ENCODE measurements at regions not wholly inside any gene's neighbourhood (a gene's known extent, or its start where the extent isn't known, plus 50 kb on each side); places are given as distances from the start of the nearest gene placed in this dataset.

- no peak for DNase-seq (ENCODE audit: low read depth, low spot score)
These were observed 457.1 kb downstream of the KLF12 start for GRCh38 chr13:73677048-73677601.

- DNase-seq (ENCODE audit: low read depth, low spot score): no peak
These were observed 457.6 kb downstream of the KLF12 start for GRCh38 chr13:73676550-73677047.

- DNase-seq (ENCODE audit: low read depth, low spot score): no peak
These were observed 458.4 kb downstream of the KLF12 start for GRCh38 chr13:73675821-73676220.

- DNase-seq (ENCODE audit: low read depth, low spot score): no peak
These were observed 459.6 kb downstream of the KLF12 start for GRCh38 chr13:73674570-73674969.

- DNase-seq (ENCODE audit: low read depth, low spot score): no peak
These were observed 460.3 kb downstream of the KLF12 start for GRCh38 chr13:73673931-73674330.

GRCh38 chr13:73672492-73672891, 461.7 kb downstream of the KLF12 start:
- no peak for DNase-seq (ENCODE audit: low read depth, low spot score)

- DNase-seq (ENCODE audit: low read depth, low spot score): no peak
These were observed 462.5 kb downstream of the KLF12 start for GRCh38 chr13:73671732-73672131.

GRCh38 chr13:73671011-73671410, 463.2 kb downstream of the KLF12 start:
- no peak for DNase-seq (ENCODE audit: low read depth, low spot score)

- DNase-seq (ENCODE audit: low read depth, low spot score): no peak
These were observed 466.4 kb downstream of the KLF12 start for GRCh38 chr13:73667756-73668155.

- no peak for DNase-seq (ENCODE audit: low read depth, low spot score)
These were observed 468.9 kb downstream of the KLF12 start for GRCh38 chr13:73665261-73665660.

GRCh38 chr13:73664851-73665250, 469.4 kb downstream of the KLF12 start:
- DNase-seq (ENCODE audit: low read depth, low spot score): no peak

GRCh38 chr13:73662833-73663232, 471.4 kb downstream of the KLF12 start:
- DNase-seq (ENCODE audit: low read depth, low spot score): no peak

- peak; percentile 5 for DNase-seq (ENCODE audit: low read depth, low spot score)
These were observed 472.3 kb downstream of the KLF12 start for GRCh38 chr13:73661687-73662425.

- DNase-seq (ENCODE audit: low read depth, low spot score): no peak
These were observed 473.1 kb downstream of the KLF12 start for GRCh38 chr13:73661066-73661465.

GRCh38 chr13:73658639-73659038, 475.6 kb downstream of the KLF12 start:
- DNase-seq (ENCODE audit: low read depth, low spot score): no peak

GRCh38 chr13:73657821-73658540, 476.2 kb downstream of the KLF12 start:
- DNase-seq (ENCODE audit: low read depth, low spot score): no peak

- no peak for DNase-seq (ENCODE audit: low read depth, low spot score)
These were observed 477.3 kb downstream of the KLF12 start for GRCh38 chr13:73656863-73657262.

GRCh38 chr13:73653688-73654087, 480.5 kb downstream of the KLF12 start:
- no peak for DNase-seq (ENCODE audit: low read depth, low spot score)

GRCh38 chr13:73647417-73647816, 486.8 kb downstream of the KLF12 start:
- DNase-seq (ENCODE audit: low read depth, low spot score): no peak

- peak; percentile 22 for DNase-seq (ENCODE audit: low read depth, low spot score)
These were observed 493.6 kb downstream of the KLF12 start for GRCh38 chr13:73640476-73641179.

GRCh38 chr13:73635166-73635787, 498.9 kb downstream of the KLF12 start:
- no peak for DNase-seq (ENCODE audit: low read depth, low spot score)

Data from ELF-1 (cell line).